Osteoblast (primary cell): ENCODE measurements at regions not wholly inside any gene's neighbourhood (a gene's known extent, or its start where the extent isn't known, plus 50 kb on each side); places are given as distances from the start of the nearest gene placed in this dataset.

Source experiments
- DNase-seq: peaks from one replicate; pipeline ENCODE4 v3.0.0; 2011; ENCODE audit warnings: low spot score, mixed read lengths; ENCODE audit not compliant: insufficient read length; ENCODE audit errors: missing footprints
- H2AFZ ChIP-seq: 2 replicates; pipeline ENCODE4 v1.6.0; 2011; ENCODE audit warnings: mild to moderate bottlenecking, low read length
- H3K27ac ChIP-seq: 2 replicates; pipeline ENCODE4 v1.5.1; 2011; ENCODE audit warnings: mild to moderate bottlenecking, low read depth, low read length, moderate library complexity
- H3K27me3 ChIP-seq: 2 replicates; pipeline ENCODE4 v1.6.0; 2012; ENCODE audit warnings: mild to moderate bottlenecking, control low read depth, inconsistent platforms, low read length, moderate library complexity; ENCODE audit not compliant: insufficient read depth
- H3K36me3 ChIP-seq: 2 replicates; pipeline ENCODE4 v1.5.1; 2011; ENCODE audit warnings: mild to moderate bottlenecking, low read length, control low read depth, moderate library complexity; ENCODE audit not compliant: insufficient read depth
- H3K4me1 ChIP-seq: 2 replicates; pipeline ENCODE4 v1.5.1; 2011; ENCODE audit warnings: mild to moderate bottlenecking, low read length, control low read depth, moderate library complexity; ENCODE audit not compliant: insufficient read depth
- H3K4me2 ChIP-seq: 2 replicates; pipeline ENCODE4 v1.6.0; 2011; ENCODE audit warnings: mild to moderate bottlenecking, low read length; ENCODE audit not compliant: insufficient read depth
- H3K4me3 ChIP-seq: fragments of 200-600 bp; sonication (generic); 3 replicates; pipeline ENCODE4 v1.5.1; 2012; ENCODE audit warnings: mild to moderate bottlenecking, low read length, inconsistent platforms; ENCODE audit not compliant: insufficient read depth
- H3K79me2 ChIP-seq: 2 replicates; pipeline ENCODE4 v1.6.0; 2012; ENCODE audit warnings: mild to moderate bottlenecking, low read length, control low read depth, inconsistent platforms; ENCODE audit not compliant: insufficient read depth
- H3K9me3 ChIP-seq: 2 replicates; pipeline ENCODE4 v1.5.1; 2011; ENCODE audit warnings: low read depth, low read length, control low read depth
- H4K20me1 ChIP-seq: 2 replicates; pipeline ENCODE4 v1.6.0; 2012; ENCODE audit warnings: mild to moderate bottlenecking, low read length, control low read depth; ENCODE audit not compliant: insufficient read depth
- CTCF ChIP-seq: IDR thresholded peaks from 2 replicates; pipeline ENCODE4 v1.5.1; 2011; ENCODE audit warnings: mild to moderate bottlenecking, low read depth, low read length, moderate library complexity; ENCODE audit errors: extremely low read depth

DNA sequence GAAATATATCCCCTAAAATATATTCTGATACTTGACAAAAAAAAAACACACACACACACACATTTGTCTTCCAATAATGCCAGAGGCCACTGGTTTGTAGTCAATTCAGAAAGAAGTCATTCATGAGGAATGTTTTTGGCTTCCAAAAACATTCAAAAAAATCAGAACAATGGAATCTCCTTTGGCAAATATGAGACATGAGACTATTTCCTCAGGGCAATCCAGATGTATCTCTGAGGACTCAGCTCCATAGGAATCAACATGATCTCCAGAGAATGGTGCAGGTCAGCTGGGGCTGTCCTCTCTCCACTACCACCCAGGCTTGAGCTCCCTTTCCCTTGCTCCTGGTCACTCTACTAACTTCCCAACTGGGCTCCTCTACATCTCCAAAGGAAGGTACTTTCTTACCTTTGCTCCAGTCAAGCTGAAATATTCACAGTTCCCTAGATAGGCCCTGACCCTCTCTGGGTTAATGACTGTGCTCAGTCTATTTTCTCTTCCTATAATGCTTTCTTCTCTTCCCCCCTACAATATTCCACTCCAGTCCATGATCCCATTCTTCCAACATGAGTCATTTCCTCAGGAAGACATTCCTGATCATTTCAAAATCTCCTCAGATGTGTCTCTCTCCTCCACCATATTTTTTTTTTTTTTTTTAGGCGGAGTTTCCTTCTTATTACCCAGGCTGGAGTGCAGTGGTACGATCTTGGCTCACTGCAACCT is 145.3 kb downstream of the C1D start:
- peaks cover 15% of the 10 kb centered on the region for H3K4me1 ChIP-seq
- peak overlapping the region; percentile 62 for H2AFZ ChIP-seq
- DNase-seq: peak; percentile 92
- H3K9me3 ChIP-seq: no peaks in the 10 kb centered on the region
- H3K4me3 ChIP-seq: peak overlapping the region; percentile 52
- H3K27me3 ChIP-seq: no peaks in the 10 kb centered on the region
- H4K20me1 ChIP-seq: no peaks in the 10 kb centered on the region
- no peaks in the 10 kb centered on the region for H3K36me3 ChIP-seq
- no peaks in the 10 kb centered on the region for H3K79me2 ChIP-seq
- H3K4me2 ChIP-seq: peak overlapping the region; percentile 72
- TF ChIP-seq CTCF: no peak
- peak overlapping the region; percentile 98 for H3K27ac ChIP-seq

DNA sequence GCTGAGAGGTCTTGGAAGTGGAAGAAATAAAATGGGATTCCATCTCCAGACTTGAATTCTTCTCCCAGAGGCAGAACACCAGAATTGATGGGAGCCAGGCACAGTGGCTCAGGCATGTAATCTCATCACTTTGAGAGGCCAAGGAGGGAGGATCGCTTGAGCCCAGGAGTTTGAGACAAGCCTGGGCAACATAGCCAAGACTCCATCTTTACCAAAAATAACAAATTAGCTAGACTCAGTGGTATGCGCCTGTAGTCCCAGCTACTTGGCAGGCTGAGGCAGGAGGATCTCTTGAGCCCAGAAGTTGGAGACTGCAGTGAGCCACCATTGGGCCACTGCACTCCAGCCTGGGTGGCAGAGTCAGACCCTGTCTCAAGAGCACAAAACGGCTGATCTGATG is 144.3 kb downstream of the C1D start:
- no peaks in the 10 kb centered on the region for H3K79me2 ChIP-seq
- TF ChIP-seq CTCF: no peak
- H2AFZ ChIP-seq: peak overlapping the region; percentile 51
- no peaks in the 10 kb centered on the region for H3K27me3 ChIP-seq
- H3K4me3 ChIP-seq: no peak overlapping the region
- no peak overlapping the region for H3K4me2 ChIP-seq
- peaks cover 15% of the 10 kb centered on the region for H3K4me1 ChIP-seq
- DNase-seq: no peak
- no peaks in the 10 kb centered on the region for H3K36me3 ChIP-seq
- no peaks in the 10 kb centered on the region for H3K9me3 ChIP-seq
- no peaks in the 10 kb centered on the region for H4K20me1 ChIP-seq
- peak overlapping the region; percentile 98 for H3K27ac ChIP-seq

GRCh38 chr2:67919490-67919889 is 143.3 kb downstream of the C1D start:
- H3K4me1 ChIP-seq: peaks cover 15% of the 10 kb centered on the region
- TF ChIP-seq CTCF: no peak
- no peak for DNase-seq
- no peaks in the 10 kb centered on the region for H4K20me1 ChIP-seq
- no peaks in the 10 kb centered on the region for H3K27me3 ChIP-seq
- H3K4me2 ChIP-seq: no peak overlapping the region
- H3K4me3 ChIP-seq: no peak overlapping the region
- H3K36me3 ChIP-seq: no peaks in the 10 kb centered on the region
- H3K27ac ChIP-seq: no peak overlapping the region
- H3K9me3 ChIP-seq: no peaks in the 10 kb centered on the region
- H2AFZ ChIP-seq: peak overlapping the region; percentile 35
- no peaks in the 10 kb centered on the region for H3K79me2 ChIP-seq

DNA sequence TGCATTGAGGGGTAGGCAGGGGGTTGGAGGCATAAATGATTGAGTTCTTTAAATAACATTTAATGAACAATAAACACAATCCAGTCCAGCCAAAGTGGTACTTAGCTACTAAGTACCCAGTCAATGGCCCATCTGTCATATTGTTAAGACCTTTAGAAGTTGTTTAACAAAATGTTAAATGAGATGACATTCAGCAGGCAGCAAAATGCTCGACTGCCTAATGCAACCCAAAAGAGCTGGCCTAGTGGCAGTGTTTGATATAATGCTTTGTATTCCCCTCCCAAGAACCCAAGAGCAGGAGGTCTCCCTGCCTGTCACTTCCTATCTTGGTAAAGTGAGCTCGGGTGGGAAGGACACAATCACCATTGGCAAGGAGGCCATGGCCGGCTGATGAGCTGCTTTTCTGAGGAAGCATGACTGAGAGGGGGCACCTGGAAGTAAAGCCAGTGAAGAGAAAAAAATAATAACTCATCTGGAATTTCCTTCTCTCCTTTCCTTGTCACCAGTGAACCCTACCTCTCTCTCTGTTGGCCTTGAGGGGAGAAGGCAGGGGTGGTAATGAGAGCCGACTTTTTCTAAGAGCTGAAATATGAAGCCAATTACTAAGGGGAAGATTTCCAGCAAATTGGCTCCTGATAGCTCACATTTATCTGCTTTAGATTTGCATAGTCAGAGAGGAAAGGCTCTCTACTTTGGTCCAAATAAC is 140.6 kb downstream of the C1D start:
- no peaks in the 10 kb centered on the region for H3K27me3 ChIP-seq
- H2AFZ ChIP-seq: no peak overlapping the region
- H4K20me1 ChIP-seq: no peaks in the 10 kb centered on the region
- H3K9me3 ChIP-seq: no peaks in the 10 kb centered on the region
- H3K27ac ChIP-seq: no peak overlapping the region
- DNase-seq: no peak
- peaks cover 15% of the 10 kb centered on the region for H3K4me1 ChIP-seq
- no peak overlapping the region for H3K4me3 ChIP-seq
- H3K79me2 ChIP-seq: no peaks in the 10 kb centered on the region
- no peak for TF ChIP-seq CTCF
- H3K4me2 ChIP-seq: no peak overlapping the region
- no peaks in the 10 kb centered on the region for H3K36me3 ChIP-seq
